AML-193 (cell line): ENCODE measurements at regions not wholly inside any gene's neighbourhood (a gene's known extent, or its start where the extent isn't known, plus 50 kb on each side); places are given as distances from the start of the nearest gene placed in this dataset.

Experiments used
- DNase-seq, 2 experiments: peaks; one replicate each; lab custom pipeline; 2025; lab: John Stamatoyannopoulos, UW

GRCh38 chr12:75908961-75909605 lies 122.5 kb downstream of the PHLDA1 start:
- no peak for DNase-seq

GRCh38 chr12:75905922-75906321 lies 125.7 kb downstream of the PHLDA1 start:
- DNase-seq: no peak

GRCh38 chr12:75900781-75901254 lies 130.8 kb downstream of the PHLDA1 start:
- DNase-seq: no peak

- no peak for DNase-seq
Measured at GRCh38 chr12:75900226-75900625, 131.3 kb downstream of the PHLDA1 start.

GRCh38 chr12:75894965-75895754 lies 136.4 kb downstream of the PHLDA1 start:
- no peak for DNase-seq

- DNase-seq: no peak
Measured at GRCh38 chr12:75893765-75894164, 137.8 kb downstream of the PHLDA1 start.

GRCh38 chr12:75892731-75893408 lies 138.7 kb downstream of the PHLDA1 start:
- DNase-seq: no peak

GRCh38 chr12:75891072-75891471 lies 140.5 kb downstream of the PHLDA1 start:
- DNase-seq: no peak

GRCh38 chr12:75890660-75891059 lies 140.9 kb downstream of the PHLDA1 start:
- DNase-seq: no peak

GRCh38 chr12:75890141-75890540 lies 141.4 kb downstream of the PHLDA1 start:
- no peak for DNase-seq

- DNase-seq: no peak
Measured at GRCh38 chr12:75888874-75889613, 142.5 kb downstream of the PHLDA1 start.

- DNase-seq: no peak
Measured at GRCh38 chr12:75888399-75888798, 143.2 kb downstream of the PHLDA1 start.

- no peak for DNase-seq
Measured at GRCh38 chr12:75887979-75888378, 143.6 kb downstream of the PHLDA1 start.

GRCh38 chr12:75884465-75884985 lies 147.1 kb downstream of the PHLDA1 start:
- no peak for DNase-seq

- DNase-seq: no peak
Measured at GRCh38 chr12:75883241-75883640, 148.3 kb downstream of the PHLDA1 start.

- DNase-seq: no peak
Measured at GRCh38 chr12:75882421-75882820, 149.2 kb downstream of the PHLDA1 start.

GRCh38 chr12:75881920-75882319 lies 149.7 kb downstream of the PHLDA1 start:
- DNase-seq: no peak

- DNase-seq: no peak
Measured at GRCh38 chr12:75877763-75878621, 153.6 kb downstream of the PHLDA1 start.

GRCh38 chr12:75876832-75877762 lies 154.5 kb downstream of the PHLDA1 start:
- no peak for DNase-seq

GRCh38 chr12:75874441-75874840 lies 157.1 kb downstream of the PHLDA1 start:
- DNase-seq: no peak
